ENCODE measurements at regions not wholly inside any gene's neighbourhood (a gene's known extent, or its start where the extent isn't known, plus 50 kb on each side); places are given as distances from the start of the nearest gene placed in this dataset.

DNA sequence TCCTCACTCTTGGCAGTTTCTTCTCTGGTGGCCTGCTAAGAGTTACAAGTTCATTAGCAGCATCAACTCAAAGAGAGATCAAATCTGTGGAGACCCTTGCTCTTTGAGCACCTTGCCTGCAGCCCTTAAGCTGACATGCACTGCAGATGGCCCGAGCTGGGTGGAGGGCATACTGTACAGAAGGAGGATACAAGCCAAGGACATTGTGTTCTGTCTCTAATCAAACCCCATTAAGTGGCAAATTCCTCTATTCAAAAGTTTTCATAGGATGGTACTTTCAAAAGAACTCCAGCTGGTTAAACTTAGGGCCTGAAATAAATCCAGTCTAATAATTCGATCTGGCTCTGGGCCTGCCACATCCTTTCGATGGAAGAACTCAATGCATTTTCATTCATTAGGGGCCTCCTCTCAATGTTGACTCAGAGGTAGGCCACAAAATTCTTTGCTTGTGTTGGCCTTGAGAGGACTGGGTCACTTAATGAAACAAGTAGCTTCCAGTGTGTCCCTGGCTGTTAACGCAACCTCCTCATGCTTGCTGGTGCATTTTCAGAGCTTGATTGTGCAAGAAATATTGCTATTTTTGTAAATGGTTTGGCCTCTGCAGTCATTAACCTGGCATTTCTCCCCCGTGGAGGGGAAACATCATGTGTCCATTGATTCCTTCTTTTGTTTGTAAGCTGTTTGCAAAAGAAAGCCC is 318.2 kb downstream of the NUAK1 start:
- no peak for FAIRE-seq

DNA sequence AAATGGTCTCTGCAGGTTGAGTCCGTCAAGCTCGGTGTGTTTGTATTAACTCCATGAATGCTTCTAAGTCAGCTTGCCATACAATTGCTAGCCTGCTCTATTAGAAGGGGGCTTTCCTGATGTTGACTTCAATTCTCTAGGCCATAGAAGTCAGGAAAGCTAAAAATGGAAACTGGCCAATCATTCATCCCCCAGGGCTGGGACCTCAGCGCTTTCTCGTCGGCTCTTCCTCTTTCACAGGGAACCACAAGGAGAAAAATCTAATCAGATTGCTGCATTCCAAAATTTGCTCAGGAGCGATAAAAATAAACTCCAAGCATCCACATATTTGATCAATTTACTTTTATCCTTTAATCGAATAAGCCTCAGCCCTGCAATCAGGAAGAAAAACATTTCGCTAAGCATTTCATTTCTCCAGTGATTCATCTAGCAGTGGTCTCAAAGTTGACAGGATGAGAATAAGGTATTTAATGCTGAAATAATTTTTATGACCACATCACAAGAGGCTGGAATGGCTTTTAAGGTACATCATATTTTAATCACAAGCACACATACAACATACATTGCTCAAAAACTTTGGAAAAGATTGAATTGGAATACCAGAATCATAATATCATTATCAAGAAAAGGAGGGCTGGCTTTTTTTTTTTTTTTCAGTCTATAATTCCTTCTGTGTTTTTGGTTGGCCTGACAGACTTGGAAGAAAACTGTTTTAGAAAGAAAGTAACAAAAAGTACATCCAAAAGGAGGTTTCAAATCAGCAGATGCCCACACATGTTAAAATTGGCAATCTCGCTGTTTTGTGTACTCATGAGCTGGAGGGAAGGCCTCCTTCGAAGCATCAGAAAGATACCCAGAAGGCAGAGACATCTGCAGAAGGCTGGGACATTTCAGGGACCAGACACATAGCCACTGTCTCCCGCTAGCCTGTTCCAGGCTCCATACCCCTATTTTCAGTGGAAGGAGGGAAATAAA is 316.3 kb downstream of the NUAK1 start:
- no peak for FAIRE-seq

- no peak for FAIRE-seq
These were observed 314.9 kb downstream of the NUAK1 start for GRCh38 chr12:105823810-105824209.

DNA sequence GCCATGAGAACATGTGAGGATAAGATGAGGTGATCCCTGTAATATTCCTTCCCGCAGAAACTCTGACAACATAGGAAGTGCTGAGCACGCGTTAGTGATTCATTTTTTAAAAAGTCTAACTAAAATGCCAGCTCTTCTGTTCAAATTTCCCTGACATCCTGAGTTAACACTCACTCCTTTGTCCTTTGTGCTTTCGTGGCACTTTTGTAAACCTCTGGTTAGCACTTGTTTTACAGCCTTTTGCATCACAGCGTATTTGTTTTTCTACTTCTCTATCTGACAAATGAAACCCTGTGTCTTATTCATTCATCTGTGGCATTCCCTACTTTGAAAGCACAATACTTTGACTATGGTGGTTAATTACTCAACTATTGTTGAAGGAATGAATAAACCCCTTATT is 313.6 kb downstream of the NUAK1 start:
- FAIRE-seq, result no peak

DNA sequence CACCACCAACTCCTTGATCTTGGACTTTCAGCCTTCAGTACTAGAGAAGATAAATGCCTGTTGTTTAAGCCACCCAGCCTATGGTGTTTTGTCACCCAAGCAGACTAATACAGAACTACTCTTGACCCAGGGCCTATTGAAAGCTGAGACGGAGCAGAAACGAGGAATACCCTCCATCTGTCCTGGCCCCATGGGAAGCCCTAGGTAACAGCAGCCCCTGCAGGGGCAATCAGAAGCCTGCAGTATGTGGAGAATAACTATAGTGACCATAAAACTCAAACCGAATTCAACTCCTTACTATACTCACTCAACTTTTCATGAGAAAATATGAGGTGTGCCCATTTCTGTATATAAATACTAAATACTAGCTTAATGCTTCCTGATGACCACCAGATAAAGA is 307.4 kb downstream of the NUAK1 start:
- no peak for FAIRE-seq

DNA sequence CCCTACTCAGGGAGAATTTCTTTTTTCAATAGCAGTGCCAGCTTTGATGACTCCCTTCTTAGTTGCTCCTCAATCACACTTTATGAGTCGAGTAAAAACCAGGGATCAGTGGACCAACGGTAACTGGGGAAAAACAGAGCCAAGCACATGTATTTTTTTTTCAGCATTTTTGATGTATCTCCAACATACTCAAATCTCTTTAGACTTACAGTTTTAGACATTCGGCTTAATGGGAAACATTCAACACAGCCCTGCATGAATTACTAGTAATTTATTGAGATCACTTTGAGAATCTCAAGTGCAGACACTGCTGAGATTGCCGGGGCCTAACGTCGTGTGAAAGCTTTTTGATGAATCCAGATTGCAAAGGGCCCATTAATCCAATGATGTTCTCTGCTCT is 306.7 kb downstream of the NUAK1 start:
- FAIRE-seq, result no peak

DNA sequence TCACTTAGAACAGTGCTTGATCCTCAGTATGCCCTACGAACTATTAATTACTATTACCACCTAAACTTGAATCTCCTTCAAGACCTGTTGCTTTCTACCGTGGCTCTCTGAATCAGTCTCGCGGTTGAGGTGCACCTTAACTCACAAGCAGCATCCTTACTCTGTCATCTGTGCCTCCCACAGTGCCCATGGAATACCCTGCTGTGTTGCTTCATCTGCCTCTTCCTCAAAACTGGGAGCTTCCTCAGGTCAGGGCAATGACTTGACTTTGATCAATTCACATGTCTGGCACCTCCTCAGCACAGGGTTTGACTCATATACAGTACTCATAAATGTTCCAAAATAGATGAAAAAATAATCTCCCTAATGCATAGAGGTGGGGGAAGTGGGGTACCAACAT is 305.9 kb downstream of the NUAK1 start:
- no peak for FAIRE-seq

DNA sequence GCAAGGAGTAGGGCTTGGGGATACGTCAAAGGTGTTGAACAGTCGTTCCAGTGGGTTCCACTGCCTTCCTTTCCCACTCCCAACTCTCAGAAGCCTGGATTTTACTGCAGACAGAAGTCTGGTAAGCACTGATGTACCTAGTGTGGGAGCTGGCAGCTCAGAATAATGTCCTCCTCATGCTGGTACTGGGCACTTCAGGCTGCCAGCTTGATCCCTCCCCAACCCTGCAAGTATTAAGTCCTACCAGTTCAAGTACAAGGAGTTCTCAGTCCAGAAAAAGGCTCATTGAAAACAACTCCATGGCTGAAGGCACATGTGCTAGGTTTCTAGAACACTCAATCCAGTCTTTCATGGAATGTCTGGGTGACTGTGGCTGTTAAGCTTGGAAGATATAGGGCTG is 304.3 kb downstream of the NUAK1 start:
- no peak for FAIRE-seq

DNA sequence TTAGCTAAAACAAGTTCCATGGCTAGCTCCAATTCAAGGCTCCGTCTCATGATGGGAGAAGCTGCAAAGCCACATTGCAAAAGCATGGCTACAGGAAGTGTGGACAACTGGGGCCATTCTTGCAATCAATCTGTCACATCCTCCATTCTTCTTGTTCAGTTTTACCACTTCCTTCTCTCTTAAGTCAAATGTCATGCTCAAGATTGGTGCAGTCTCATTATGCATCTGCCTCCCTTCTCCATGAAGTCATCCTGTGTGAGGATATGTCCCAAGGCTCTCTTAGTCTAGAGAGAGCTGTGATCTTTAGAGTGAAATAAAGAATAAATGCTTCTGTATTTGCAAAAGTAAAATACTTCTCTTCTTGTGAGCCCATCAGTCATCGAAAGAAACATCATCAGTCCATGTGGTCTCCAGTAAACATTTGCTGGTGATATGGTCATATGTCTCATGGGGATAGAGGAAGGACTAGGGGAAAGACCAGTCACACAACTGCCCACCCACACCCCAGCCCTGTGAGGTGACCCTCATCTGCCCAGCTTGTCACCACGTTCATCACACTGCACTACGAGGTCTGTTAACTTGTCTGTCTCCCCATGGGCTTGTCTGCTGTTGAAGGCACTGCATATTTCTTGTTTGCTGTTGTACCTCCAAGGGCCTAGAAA is 303.0 kb downstream of the NUAK1 start:
- FAIRE-seq, result no peak

- FAIRE-seq, result no peak
These were observed 302.5 kb downstream of the NUAK1 start for GRCh38 chr12:105836242-105836622.

- FAIRE-seq, result no peak
These were observed 299.1 kb downstream of the NUAK1 start for GRCh38 chr12:105839629-105840127.

- no peak for FAIRE-seq
These were observed 298.4 kb downstream of the NUAK1 start for GRCh38 chr12:105840384-105840783.

GRCh38 chr12:105841840-105842239 is 296.9 kb downstream of the NUAK1 start:
- FAIRE-seq, result no peak

DNA sequence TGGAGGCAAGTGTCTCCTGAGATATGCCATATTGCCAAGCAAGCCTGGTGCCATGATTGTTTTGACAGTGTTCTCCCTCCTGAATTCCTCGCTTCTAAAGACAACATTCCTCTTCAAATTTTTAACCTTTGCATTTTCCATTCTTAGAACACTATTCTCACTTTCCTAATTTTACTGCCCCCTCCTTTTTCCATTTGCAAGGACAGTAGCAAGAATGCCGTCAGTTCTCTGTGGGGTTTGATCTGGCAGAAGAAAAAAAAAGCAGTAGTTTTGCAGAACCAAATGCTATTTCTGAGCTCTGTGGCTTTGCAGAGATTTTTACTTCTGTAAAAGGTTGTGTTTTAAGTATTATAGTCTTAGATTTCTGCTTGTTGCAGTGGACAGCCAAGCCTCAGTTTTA is 295.2 kb downstream of the NUAK1 start:
- FAIRE-seq, result no peak

DNA sequence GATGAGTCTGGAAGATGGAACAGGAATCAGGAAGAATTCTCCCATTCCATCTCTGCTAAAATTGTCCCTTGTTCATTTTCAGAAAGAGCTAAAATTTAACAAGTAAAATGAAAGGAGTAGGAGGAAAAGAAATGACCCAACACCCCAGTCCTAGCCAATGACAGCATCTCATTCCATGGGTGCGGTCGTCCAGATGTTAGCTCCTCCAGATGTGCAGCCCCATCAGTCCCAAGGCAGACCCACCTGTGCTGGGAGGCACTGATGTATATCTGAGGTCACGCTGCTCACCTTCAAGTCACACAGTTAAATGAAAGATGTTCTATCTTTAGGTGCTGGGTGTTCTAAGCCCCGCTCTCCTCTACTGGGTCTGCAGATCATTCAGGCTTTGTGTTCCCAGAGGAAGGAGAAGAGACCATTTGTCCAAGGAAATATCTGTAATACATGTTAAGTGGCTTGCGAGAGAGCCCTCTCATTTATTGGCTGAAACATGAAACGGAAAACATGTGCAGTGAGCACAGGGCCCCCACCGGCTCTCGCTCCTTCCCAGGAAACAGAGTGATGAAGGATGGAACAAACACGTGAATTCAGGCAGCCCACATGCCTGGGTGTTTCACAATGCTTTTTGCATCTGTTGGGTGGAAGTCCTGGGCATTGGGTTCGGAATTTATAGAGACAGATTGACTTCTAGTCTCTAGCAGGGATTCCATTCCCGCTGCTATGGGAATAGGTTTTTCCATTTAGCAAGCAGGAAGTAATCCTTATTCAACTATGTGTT is 294.6 kb downstream of the NUAK1 start:
- FAIRE-seq, result no peak

DNA sequence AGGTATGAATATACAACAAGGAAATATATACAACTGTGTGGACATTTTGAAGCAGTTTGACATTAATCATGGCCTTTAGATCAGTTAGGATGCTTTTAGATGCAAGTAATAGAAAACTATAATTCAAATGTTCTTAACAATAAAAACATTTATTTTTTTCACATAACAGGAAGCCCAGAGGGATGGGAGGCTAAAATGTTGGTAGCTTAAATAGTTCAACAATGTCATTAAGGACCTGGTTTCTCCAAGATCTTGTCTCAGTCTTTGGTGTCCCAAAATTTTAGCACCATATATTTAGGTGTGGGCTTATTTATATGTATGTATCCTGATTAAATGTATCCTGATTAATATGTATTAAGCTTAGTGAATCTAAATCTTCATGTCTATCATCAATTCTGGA is 292.4 kb downstream of the NUAK1 start:
- no peak for FAIRE-seq

DNA sequence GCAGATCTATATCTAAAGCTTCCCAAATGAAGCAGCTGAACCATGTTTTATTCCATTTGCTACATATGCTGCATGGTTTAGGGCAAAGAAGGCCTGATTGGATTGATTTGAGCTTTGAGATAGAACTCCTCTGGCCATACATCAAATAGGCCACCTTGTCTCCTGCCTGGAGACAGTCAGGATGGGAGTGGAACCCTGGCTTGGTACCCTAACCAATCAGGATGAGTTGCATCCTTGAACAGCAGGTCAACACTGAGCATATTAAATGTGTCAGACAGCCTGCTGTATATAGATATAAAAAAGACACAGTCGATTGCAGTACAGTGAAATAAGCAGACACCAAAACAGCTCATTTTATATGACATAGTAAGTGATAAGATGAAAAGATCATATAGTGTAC is 291.7 kb downstream of the NUAK1 start:
- no peak for FAIRE-seq

DNA sequence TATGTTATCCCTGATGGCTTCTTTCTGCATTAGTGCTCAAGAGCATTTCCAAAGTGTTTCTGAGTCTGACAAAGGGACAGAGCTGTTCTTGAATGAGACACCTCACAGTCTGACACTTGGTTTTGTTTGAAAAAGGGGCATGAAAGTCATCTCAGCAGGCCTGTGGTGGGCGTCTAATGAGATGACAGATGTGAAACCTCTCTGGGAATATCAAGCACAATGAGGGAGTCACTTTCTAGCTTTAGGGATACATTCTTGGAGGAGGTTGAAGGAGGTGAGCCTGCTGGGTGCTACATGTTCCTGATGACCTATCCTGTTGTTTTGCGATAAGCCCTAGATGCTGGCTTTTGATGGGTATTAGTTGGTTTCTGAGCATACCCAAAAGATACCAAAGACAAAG is 290.5 kb downstream of the NUAK1 start:
- no peak for FAIRE-seq

DNA sequence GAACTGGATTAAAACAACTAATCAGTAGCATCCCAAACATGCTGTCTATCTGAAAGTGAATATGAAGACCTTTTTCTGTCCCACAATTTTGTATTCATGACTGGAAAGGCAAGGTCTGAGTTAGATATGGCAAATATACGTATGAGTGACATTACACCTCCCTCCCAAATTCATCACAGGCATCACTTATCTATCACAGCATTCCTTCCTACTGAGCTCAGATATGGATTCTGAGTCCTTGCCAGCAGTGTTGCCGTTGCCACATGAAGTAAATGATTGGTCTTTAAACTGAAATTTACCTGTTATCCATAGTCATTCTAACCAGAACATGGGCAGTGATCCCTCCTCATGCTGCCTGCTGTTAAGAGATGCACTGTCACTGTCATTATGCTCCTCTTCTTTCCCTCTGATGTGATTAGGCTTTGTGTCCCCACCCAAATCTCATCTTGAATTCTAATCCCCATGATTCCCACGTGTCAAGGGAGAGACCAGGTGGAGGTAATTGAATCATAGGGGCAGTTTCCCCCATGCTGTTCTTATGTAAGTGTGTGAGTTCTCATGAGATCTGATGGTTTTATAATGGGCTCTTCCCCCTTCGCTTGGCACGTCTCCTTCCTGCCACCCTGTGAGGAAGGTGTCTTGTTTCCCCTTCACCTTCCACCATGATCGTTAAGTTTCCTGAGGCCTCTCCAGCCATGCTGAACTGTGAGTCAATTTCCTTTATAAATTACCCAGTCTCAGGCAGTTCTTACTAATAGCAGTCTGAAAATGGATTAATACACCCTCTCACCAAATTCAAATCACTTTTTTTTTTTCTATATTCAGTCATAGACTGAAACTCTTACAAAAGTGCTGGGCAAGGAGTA is 288.4 kb downstream of the NUAK1 start:
- no peak for FAIRE-seq

GRCh38 chr12:105852496-105852895 is 286.3 kb downstream of the NUAK1 start:
- FAIRE-seq, result no peak

DNA sequence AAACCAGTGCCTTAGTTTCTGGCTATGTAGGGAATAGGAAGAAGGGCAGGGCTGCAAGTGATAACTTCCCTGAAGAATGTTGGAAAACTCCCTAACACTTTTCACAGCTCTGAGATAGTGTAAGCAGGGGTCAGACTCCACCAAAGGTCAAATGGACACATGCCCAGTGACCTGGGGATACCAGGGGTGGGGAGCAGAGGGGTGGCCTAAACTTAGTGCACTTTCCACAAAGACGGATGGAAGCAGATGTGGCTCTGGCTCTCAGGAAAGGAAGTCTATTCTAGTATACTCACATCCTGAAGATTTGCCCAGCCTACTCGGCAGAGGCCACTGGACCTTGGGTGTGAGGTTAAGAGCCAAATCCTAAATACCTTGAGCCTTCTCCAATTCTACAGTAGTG is 285.8 kb downstream of the NUAK1 start:
- no peak for FAIRE-seq

- no peak for FAIRE-seq
These were observed 284.7 kb downstream of the NUAK1 start for GRCh38 chr12:105854071-105854470.
